H1 (cell line): ENCODE measurements at regions not wholly inside any gene's neighbourhood (a gene's known extent, or its start where the extent isn't known, plus 50 kb on each side); places are given as distances from the start of the nearest gene placed in this dataset.

Source experiments
- CTCF ChIA-PET: fragments of 300-600 bp; sonication (Branson Sonifier 250); formaldehyde crosslinking; loops from one replicate; lab custom pipeline; 2021; ENCODE audit not compliant: partially characterized antibody; lab: Charles Lee
- POLR2A ChIA-PET: fragments of 300-600 bp; sonication (Branson Sonifier 250); formaldehyde crosslinking; loops from one replicate; lab custom pipeline; 2021; ENCODE audit warnings: inconsistent platforms; ENCODE audit not compliant: partially characterized antibody; lab: Charles Lee
- DNase-seq, 2 experiments: peaks; one replicate each; pipeline versions ENCODE4 v3.0.0 to v3.0.0-alpha.2; 2010 to 2022; ENCODE audit warnings: low spot score in 2 of 2, low read depth in 1 of 2, mixed read lengths in 1 of 2
- FAIRE-seq: peaks from 2 replicates; lab custom pipeline; 2011; peaks lifted over from hg19 to GRCh38; lab: Jason Lieb, UNC
- H2AFZ ChIP-seq: 2 replicates; pipeline ENCODE4 v1.8.1; 2012; ENCODE audit warnings: low read length, inconsistent platforms
- H2AK5ac ChIP-seq: 2 replicates; pipeline ENCODE4 v1.6.1; 2013; ENCODE audit warnings: low read depth, low read length
- H2BK120ac ChIP-seq: replicated peaks from 2 replicates; pipeline ENCODE3; 2013; ENCODE audit warnings: low read depth, low read length, inconsistent platforms
- H2BK12ac ChIP-seq: 2 replicates; pipeline ENCODE4 v1.6.1; 2013; ENCODE audit warnings: low read depth, low read length
- H2BK15ac ChIP-seq: 2 replicates; pipeline ENCODE4 v1.6.1; 2013; ENCODE audit warnings: low read length
- H2BK20ac ChIP-seq: 2 replicates; pipeline ENCODE4 v1.6.1; 2013; ENCODE audit warnings: low read length
- H2BK5ac ChIP-seq: 2 replicates; pipeline ENCODE4 v1.6.1; 2013; ENCODE audit warnings: low read depth, low read length
- H3K14ac ChIP-seq: 2 replicates; pipeline ENCODE4 v1.6.1; 2013; ENCODE audit warnings: inconsistent platforms; ENCODE audit not compliant: insufficient read length
- H3K18ac ChIP-seq: 2 replicates; pipeline ENCODE4 v1.6.1; 2013; ENCODE audit warnings: low read length; ENCODE audit errors: extremely low read depth
- H3K23ac ChIP-seq: 2 replicates; pipeline ENCODE4 v1.6.1; 2013; ENCODE audit warnings: inconsistent platforms; ENCODE audit not compliant: insufficient read length
- H3K23me2 ChIP-seq: 2 replicates; pipeline ENCODE4 v1.6.1; 2013; ENCODE audit warnings: low read depth, low read length
- H3K27ac ChIP-seq: 2 replicates; pipeline ENCODE4 v1.6.1; 2011; ENCODE audit warnings: low read depth, low read length, inconsistent platforms
- H3K27me3 ChIP-seq, 4 experiments: replicated peaks in 1 of 4; 1 replicate in 1 of 4; 2 replicates in 3 of 4; pipeline versions ENCODE4 v1.6.1 to v1.8.1; 2011 to 2013; ENCODE audit warnings: low read length in 3 of 4, mild to moderate bottlenecking in 3 of 4, inconsistent platforms in 2 of 4, mixed read lengths in 2 of 4, moderate library complexity in 1 of 4; ENCODE audit not compliant: control insufficient read depth in 3 of 4, insufficient read depth in 3 of 4; ENCODE audit errors: extremely low read depth in 1 of 4
- H3K36me3 ChIP-seq, 4 experiments: 2 replicates each; pipeline versions ENCODE4 v1.6.1 to v1.8.1; 2011 to 2013; ENCODE audit warnings: mild to moderate bottlenecking in 4 of 4, low read length in 3 of 4, moderate library complexity in 2 of 4, control low read depth in 1 of 4, inconsistent platforms in 1 of 4; ENCODE audit not compliant: insufficient read depth in 4 of 4, control insufficient read depth in 2 of 4
- H3K4ac ChIP-seq: replicated peaks from 2 replicates; pipeline ENCODE3; 2013; ENCODE audit warnings: low read length, low read depth, mixed read lengths, inconsistent platforms; ENCODE audit not compliant: insufficient read length
- H3K4me1 ChIP-seq, 4 experiments: replicated peaks in 1 of 4; 1 replicate in 1 of 4; 2 replicates in 3 of 4; pipeline versions ENCODE4 v1.6.1 to v1.8.1; 2011 to 2013; ENCODE audit warnings: low read length in 3 of 4, inconsistent platforms in 2 of 4, mixed read lengths in 1 of 4; ENCODE audit not compliant: insufficient read depth in 4 of 4, control insufficient read depth in 3 of 4
- H3K4me2 ChIP-seq, 2 experiments: 2 replicates each; pipeline versions ENCODE4 v1.6.1 to v1.8.1; 2011 to 2013; ENCODE audit warnings: low read depth in 2 of 2, low read length in 2 of 2, control low read depth in 1 of 2, inconsistent platforms in 1 of 2, mild to moderate bottlenecking in 1 of 2; ENCODE audit not compliant: insufficient read depth in 1 of 2
- H3K4me3 ChIP-seq, 4 experiments: fragments of 200-600, 300-600 bp in 1 of 4; sonication (generic), shearing (Covaris generic), sonication (Bioruptor Twin) in 1 of 4; 2 replicates each; pipeline versions ENCODE4 v1.5.1 to v1.8.1; 2011 to 2016; ENCODE audit warnings: low read length in 4 of 4, low read depth in 3 of 4, control low read depth in 2 of 4, inconsistent platforms in 2 of 4, mild to moderate bottlenecking in 2 of 4, mixed read lengths in 1 of 4, moderate library complexity in 1 of 4; ENCODE audit not compliant: insufficient read depth in 2 of 4; ENCODE audit errors: extremely low read depth in 1 of 4
- H3K56ac ChIP-seq: replicated peaks from 2 replicates; pipeline ENCODE3; 2013; ENCODE audit warnings: low read depth, mild to moderate bottlenecking, mixed read lengths, low read length, inconsistent platforms; ENCODE audit not compliant: insufficient read length
- H3K79me1 ChIP-seq: 2 replicates; pipeline ENCODE4 v1.6.1; 2013; ENCODE audit warnings: low read depth, low read length, control low read depth
- H3K79me2 ChIP-seq, 2 experiments: 2 replicates each; pipeline versions ENCODE4 v1.6.1 to v1.8.1; 2012 to 2013; ENCODE audit warnings: low read length in 2 of 2, mild to moderate bottlenecking in 2 of 2, inconsistent platforms in 1 of 2; ENCODE audit not compliant: insufficient read depth in 2 of 2, control insufficient read depth in 1 of 2
- H3K9ac ChIP-seq, 4 experiments: replicated peaks in 1 of 4; 1 replicate in 1 of 4; 2 replicates in 3 of 4; pipeline versions ENCODE4 v1.6.1 to v1.8.1; 2011 to 2013; ENCODE audit warnings: low read depth in 3 of 4, low read length in 3 of 4, control low read depth in 2 of 4, mild to moderate bottlenecking in 2 of 4, moderate library complexity in 2 of 4, inconsistent platforms in 1 of 4; ENCODE audit errors: extremely low read depth in 1 of 4
- H3K9me3 ChIP-seq, 2 experiments: 2 replicates each; pipeline versions ENCODE4 v1.6.1 to v1.8.1; 2012 to 2013; ENCODE audit warnings: mild to moderate bottlenecking in 2 of 2, moderate library complexity in 2 of 2, control low read depth in 1 of 2, inconsistent platforms in 1 of 2, low read depth in 1 of 2, low read length in 1 of 2, mixed read lengths in 1 of 2; ENCODE audit not compliant: insufficient read depth in 2 of 2
- H4K20me1 ChIP-seq, 2 experiments: replicated peaks in 1 of 2; 2 replicates each; pipeline versions ENCODE3 to v1.8.1; 2011 to 2013; ENCODE audit warnings: inconsistent platforms in 2 of 2, low read length in 2 of 2, mild to moderate bottlenecking in 1 of 2; ENCODE audit not compliant: insufficient read depth in 2 of 2, control insufficient read depth in 1 of 2
- H4K5ac ChIP-seq: 2 replicates; pipeline ENCODE4 v1.6.1; 2013; ENCODE audit warnings: low read length, low read depth, mixed read lengths, inconsistent platforms; ENCODE audit not compliant: insufficient read length
- H4K8ac ChIP-seq: 2 replicates; pipeline ENCODE4 v1.8.0; 2013; ENCODE audit warnings: mild to moderate bottlenecking, moderate library complexity, low read length, inconsistent platforms; ENCODE audit not compliant: insufficient read depth; ENCODE audit errors: extremely low read depth
- H4K91ac ChIP-seq: replicated peaks from 2 replicates; pipeline ENCODE3; 2013; ENCODE audit warnings: low read length, mixed read lengths, inconsistent platforms; ENCODE audit not compliant: insufficient read length
- CHD1 ChIP-seq: IDR thresholded peaks from 2 replicates; pipeline ENCODE4 v1.6.1; 2012; ENCODE audit warnings: low read depth, low read length, improper control_type of control experiment
- SRF ChIP-seq: IDR thresholded peaks from 2 replicates; pipeline ENCODE4 v1.6.1; 2011; ENCODE audit warnings: mild to moderate bottlenecking, low read depth, low read length, moderate library complexity
- WGBS, 2 experiments: shearing (Covaris generic) in 1 of 2; methylation state at CpG; one replicate each; pipeline versions ENCODE4 v1.1.6 to v1.1.7; 2013 to 2015; ENCODE audit warnings: low lambda C conversion rate in 2 of 2, mixed read lengths in 2 of 2, inconsistent platforms in 1 of 2, low coverage in 1 of 2, missing lambda C conversion rate in 1 of 2; ENCODE audit not compliant: insufficient replicate concordance in 2 of 2, insufficient coverage in 1 of 2, insufficient read length in 1 of 2; ENCODE audit errors: extremely low coverage in 1 of 2, missing lambda C conversion rate in 1 of 2; 5-methylcytosine and 5-hydroxymethylcytosine counted together
- TF ChIP-seq, protein P1 (sequence below): IDR thresholded peaks from 2 replicates; pipeline ENCODE4 v1.6.1; 2011; ENCODE audit warnings: low read depth, mild to moderate bottlenecking, low read length; ENCODE audit not compliant: insufficient read depth

DNA sequence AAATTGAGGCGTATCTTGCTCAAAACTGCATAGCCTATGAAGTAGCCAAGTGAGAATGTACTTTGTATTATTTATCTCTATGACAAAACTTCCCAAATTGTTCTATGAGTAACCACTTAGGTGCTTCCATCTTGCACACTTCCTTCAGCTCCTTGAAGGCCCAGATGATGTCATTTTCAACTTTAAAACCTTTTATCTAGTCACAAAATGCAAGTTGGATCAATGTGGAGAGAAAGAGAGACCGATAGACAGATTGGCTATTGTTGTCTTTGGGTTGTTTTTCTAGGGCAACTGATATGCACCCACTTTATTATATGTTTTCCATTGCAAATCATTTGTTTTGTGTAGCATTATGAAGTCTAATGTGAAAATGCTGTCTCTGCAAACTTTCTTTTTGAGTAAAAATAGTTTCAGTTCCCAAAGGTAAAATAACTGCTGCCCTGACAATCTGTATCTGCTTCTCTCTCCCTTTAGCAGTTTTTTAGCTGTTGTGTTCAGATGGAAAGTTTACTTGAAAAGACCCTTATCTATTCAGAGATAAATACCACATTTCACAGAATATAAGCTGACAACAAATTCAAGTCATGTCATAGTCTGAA lies 73.7 kb upstream of the CITED2 start:
- no peak overlapping the region for H2BK120ac ChIP-seq
- no peak overlapping the region for H2BK12ac ChIP-seq

More for the DNA sequence above, 73.7 kb upstream of the CITED2 start:
- H3K27ac ChIP-seq = no peak overlapping the region
- CTCF ChIA-PET = interaction anchor here (0.7 kb wide), 1 partner anchor 284 kb away, joined by 3 read pairs; no protein-coding TSS in a partner anchor
- no peak overlapping the region for H2BK20ac ChIP-seq
- H3K4ac ChIP-seq = no peak overlapping the region
- no peak overlapping the region for H3K18ac ChIP-seq
- no peaks in the 10 kb centered on the region for H3K79me2 ChIP-seq
- no peak overlapping the region for H4K91ac ChIP-seq
- H2BK5ac ChIP-seq = no peak overlapping the region
- H3K14ac ChIP-seq = no peak overlapping the region
- no peak overlapping the region for H3K56ac ChIP-seq
- no peaks in the 10 kb centered on the region for H3K27me3 ChIP-seq
- H4K8ac ChIP-seq = no peak overlapping the region
- no peak for TF ChIP-seq SRF
- TF ChIP-seq CHD1 = no peak
- TF ChIP-seq, protein P1, sequence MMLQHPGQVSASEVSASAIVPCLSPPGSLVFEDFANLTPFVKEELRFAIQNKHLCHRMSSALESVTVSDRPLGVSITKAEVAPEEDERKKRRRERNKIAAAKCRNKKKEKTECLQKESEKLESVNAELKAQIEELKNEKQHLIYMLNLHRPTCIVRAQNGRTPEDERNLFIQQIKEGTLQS = no peak
- TF ChIP-seq, all 59 proteins: peak for 0
- DNase-seq (no peak), FAIRE-seq (no peak)
- Histone ChIP-seq H2AFZ (no peak overlapping the region), H3K4me2 (no peak overlapping the region), H2BK15ac (no peak overlapping the region), H3K4me3 (no peak overlapping the region), H4K20me1 (no peaks in the 10 kb centered on the region), H2AK5ac (no peak overlapping the region), H3K4me1 (peaks cover 0 to 2% (median 0%) of the 10 kb centered on the region in 4 experiments; a peak in 2 of 7 replicates), H3K9ac (no peak overlapping the region), H3K23ac (no peak overlapping the region), H3K79me1 (no peaks in the 10 kb centered on the region), H3K23me2 (no peaks in the 10 kb centered on the region), H3K36me3 (no peaks in the 10 kb centered on the region), H4K5ac (no peak overlapping the region), H3K9me3 (no peaks in the 10 kb centered on the region)
- 83% methylated on average over 2 of the region's 2 CpGs; no CpG with 5 or more reads in 1 of the 2 experiments for WGBS, 2 experiments
- POLR2A ChIA-PET = interaction anchor here (1.3 kb wide), 1 partner anchor 73 kb away, joined by 5 read pairs; no protein-coding TSS in a partner anchor
